GM23338 (cell line): ENCODE measurements at regions not wholly inside any gene's neighbourhood (a gene's known extent, or its start where the extent isn't known, plus 50 kb on each side); places are given as distances from the start of the nearest gene placed in this dataset.

ENCODE experiments used
- CREB1 ChIP-seq: fragments of 250-450 bp; sonication (Bioruptor Pico); IDR thresholded peaks from 2 replicates; pipeline ENCODE4 v1.5.0; 2020; ENCODE audit warnings: low read depth, mild to moderate bottlenecking, moderate library complexity
- EZH2phosphoT487 ChIP-seq: fragments of 200-600 bp; sonication (generic); IDR thresholded peaks from one replicate; pipeline ENCODE4 v1.8.1; 2018; ENCODE audit warnings: antibody characterized with exemption; ENCODE audit not compliant: unreplicated experiment
- NANOG ChIP-seq: IDR thresholded peaks from 2 replicates; pipeline ENCODE4 v1.6.1; 2016; ENCODE audit warnings: antibody characterized with exemption, borderline replicate concordance
- POLR2AphosphoS5 ChIP-seq: IDR thresholded peaks from 2 replicates; pipeline ENCODE4 v1.6.1; 2016; ENCODE audit warnings: antibody characterized with exemption, low read depth
- REST ChIP-seq: IDR thresholded peaks from one replicate; pipeline ENCODE4 v1.6.1; 2018; ENCODE audit warnings: antibody characterized with exemption; ENCODE audit not compliant: unreplicated experiment
- ZNF114 ChIP-seq: fragments of 250-450 bp; sonication (Bioruptor Pico); IDR thresholded peaks from 2 replicates; pipeline ENCODE4 v1.5.0; 2020; ENCODE audit warnings: mild to moderate bottlenecking, moderate library complexity
- ZNF331 ChIP-seq: fragments of 250-450 bp; sonication (Bioruptor Pico); IDR thresholded peaks from 2 replicates; pipeline ENCODE4 v1.5.0; 2020; ENCODE audit warnings: low read depth, mild to moderate bottlenecking, moderate library complexity
- ZNF462 ChIP-seq: fragments of 250-450 bp; sonication (Bioruptor Pico); IDR thresholded peaks from 2 replicates; pipeline ENCODE4 v1.5.0; 2020; ENCODE audit warnings: mild to moderate bottlenecking, moderate library complexity

GRCh38 chr1:4344065-4344732, 310.2 kb upstream of the AJAP1 start (continued):
- TF ChIP-seq ZNF462 (CRISPR knock-in tag), result no peak
- TF ChIP-seq POLR2AphosphoS5, result no peak
- no peak for TF ChIP-seq REST
- no peak for TF ChIP-seq NANOG
- TF ChIP-seq CREB1 (CRISPR knock-in tag), result no peak
- TF ChIP-seq ZNF114 (CRISPR knock-in tag), result no peak
- TF ChIP-seq EZH2phosphoT487, result no peak
- TF ChIP-seq ZNF331 (CRISPR knock-in tag), result no peak
